ENCODE measurements at regions not wholly inside any gene's neighbourhood (a gene's known extent, or its start where the extent isn't known, plus 50 kb on each side); places are given as distances from the start of the nearest gene placed in this dataset.
"Not testable (repeated sequence)": the region's sequence is repeated elsewhere in the genome, so short reads cannot be mapped to it uniquely, and the experiment has no call there.

DNA sequence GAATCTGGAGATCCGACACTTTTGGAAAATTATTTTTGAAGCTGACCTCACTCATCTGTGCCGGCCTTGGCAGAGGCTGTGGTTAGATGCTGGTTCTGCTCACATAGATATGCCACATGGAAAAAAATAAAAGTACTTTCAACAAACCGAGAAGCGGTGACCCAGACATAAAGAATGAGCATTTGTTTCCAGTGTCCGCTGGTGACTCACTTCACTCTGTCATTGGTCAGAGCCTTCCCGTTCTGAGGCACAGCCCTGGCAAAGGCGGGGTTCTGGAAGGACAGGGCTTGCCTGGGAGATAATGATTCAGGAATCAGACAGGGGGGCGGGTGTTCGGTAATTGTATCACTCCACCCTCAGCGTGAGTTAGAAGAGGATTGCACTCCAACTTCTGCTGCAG is 172.4 kb upstream of the MXRA5 start:
- Histone ChIP-seq H3K9me3 (no peaks in the 10 kb centered on the region), H3K27ac (no peak overlapping the region), H3K4me3 (no peak overlapping the region), H3K4me1 (no peaks in the 10 kb centered on the region), H3K36me3 (ENCODE audit: insufficient read depth in 1 of 2, low read depth in 1 of 2) (no peaks in the 10 kb centered on the region), H3K27me3 (ENCODE audit: insufficient read depth in 3 of 3, low read length in 2 of 3) (no peaks in the 10 kb centered on the region)
- intact Hi-C loops (cut with DNase I) = no loop called here
- ATAC-seq = peak in 1 of 4 donors; percentile 35
- peak; percentile 53 to 57 for DNase-seq
- TF ChIP-seq, protein P1, sequence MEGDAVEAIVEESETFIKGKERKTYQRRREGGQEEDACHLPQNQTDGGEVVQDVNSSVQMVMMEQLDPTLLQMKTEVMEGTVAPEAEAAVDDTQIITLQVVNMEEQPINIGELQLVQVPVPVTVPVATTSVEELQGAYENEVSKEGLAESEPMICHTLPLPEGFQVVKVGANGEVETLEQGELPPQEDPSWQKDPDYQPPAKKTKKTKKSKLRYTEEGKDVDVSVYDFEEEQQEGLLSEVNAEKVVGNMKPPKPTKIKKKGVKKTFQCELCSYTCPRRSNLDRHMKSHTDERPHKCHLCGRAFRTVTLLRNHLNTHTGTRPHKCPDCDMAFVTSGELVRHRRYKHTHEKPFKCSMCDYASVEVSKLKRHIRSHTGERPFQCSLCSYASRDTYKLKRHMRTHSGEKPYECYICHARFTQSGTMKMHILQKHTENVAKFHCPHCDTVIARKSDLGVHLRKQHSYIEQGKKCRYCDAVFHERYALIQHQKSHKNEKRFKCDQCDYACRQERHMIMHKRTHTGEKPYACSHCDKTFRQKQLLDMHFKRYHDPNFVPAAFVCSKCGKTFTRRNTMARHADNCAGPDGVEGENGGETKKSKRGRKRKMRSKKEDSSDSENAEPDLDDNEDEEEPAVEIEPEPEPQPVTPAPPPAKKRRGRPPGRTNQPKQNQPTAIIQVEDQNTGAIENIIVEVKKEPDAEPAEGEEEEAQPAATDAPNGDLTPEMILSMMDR (IDR thresholded peaks at IDR 0.05) = no peak
- WGBS, 3 donors = 66 to 67% (median 66%) methylated on average over 10 of the region's 10 CpGs

DNA sequence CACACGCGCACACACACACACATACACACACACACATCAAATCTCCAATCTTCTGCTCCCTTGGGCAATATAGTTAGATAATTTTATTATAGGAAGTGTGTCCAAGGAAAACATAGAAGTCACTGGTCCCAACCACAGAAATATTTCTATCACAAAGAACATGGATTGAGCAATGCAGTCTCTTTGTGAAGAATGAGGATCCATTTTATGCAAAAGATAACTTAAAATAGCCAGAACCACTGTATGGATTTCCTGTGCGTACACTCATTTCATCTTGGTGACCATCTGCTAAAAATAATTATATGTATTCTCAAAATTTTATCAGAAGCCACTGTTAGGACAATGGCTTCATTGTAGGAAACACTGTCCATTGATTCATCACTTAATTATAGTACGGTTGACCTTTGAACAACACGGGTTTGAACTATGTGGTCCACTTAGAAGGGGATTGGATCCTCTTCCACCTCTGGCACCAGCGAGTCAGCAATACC is 169.6 kb upstream of the MXRA5 start:
- intact Hi-C loops (cut with DNase I) = no loop called here
- no peaks in the 10 kb centered on the region for H3K4me1 ChIP-seq
- TF ChIP-seq, protein P1 (IDR thresholded peaks at IDR 0.05) = no peak
- no peak overlapping the region for H3K4me3 ChIP-seq
- H3K36me3 ChIP-seq (ENCODE audit: insufficient read depth in 1 of 2, low read depth in 1 of 2) = no peaks in the 10 kb centered on the region
- WGBS, 3 donors = 83 to 85% (median 83%) methylated on average over 6 of the region's 6 CpGs
- no peaks in the 10 kb centered on the region for H3K27me3 ChIP-seq (ENCODE audit: insufficient read depth in 3 of 3, low read length in 2 of 3)
- DNase-seq = no peak
- no peak overlapping the region for H3K27ac ChIP-seq
- no peak for ATAC-seq
- H3K9me3 ChIP-seq = no peaks in the 10 kb centered on the region

DNA sequence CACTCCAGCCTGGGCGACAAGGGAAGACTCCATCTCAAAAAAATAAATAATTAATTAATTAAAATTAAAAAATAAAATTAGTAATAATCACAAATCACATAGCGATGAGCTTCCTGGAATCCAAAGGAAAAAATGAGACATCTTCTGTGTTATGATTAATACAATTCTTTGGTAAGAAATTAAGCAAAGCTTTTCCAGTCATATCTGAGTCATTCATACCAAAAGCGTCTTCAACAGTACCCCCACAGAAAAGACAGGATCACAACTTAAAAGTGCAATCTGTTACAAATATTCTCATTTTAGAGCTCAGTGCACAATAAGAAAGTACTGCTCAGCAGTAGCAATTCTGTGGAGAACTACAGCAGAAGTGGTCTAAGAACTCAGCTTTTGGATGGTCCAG is 168.5 kb upstream of the MXRA5 start:
- no peak overlapping the region for H3K4me3 ChIP-seq
- H3K4me1 ChIP-seq = no peaks in the 10 kb centered on the region
- TF ChIP-seq, protein P1 (IDR thresholded peaks at IDR 0.05) = no peak
- 79 to 94% (median 91%) methylated on average over 3 of the region's 3 CpGs for WGBS, 3 donors
- no peaks in the 10 kb centered on the region for H3K9me3 ChIP-seq
- H3K36me3 ChIP-seq (ENCODE audit: insufficient read depth in 1 of 2, low read depth in 1 of 2) = no peaks in the 10 kb centered on the region
- intact Hi-C loops (cut with DNase I) = no loop called here
- no peaks in the 10 kb centered on the region for H3K27me3 ChIP-seq (ENCODE audit: insufficient read depth in 3 of 3, low read length in 2 of 3)
- no peak for ATAC-seq
- H3K27ac ChIP-seq = no peak overlapping the region
- no peak for DNase-seq

DNA sequence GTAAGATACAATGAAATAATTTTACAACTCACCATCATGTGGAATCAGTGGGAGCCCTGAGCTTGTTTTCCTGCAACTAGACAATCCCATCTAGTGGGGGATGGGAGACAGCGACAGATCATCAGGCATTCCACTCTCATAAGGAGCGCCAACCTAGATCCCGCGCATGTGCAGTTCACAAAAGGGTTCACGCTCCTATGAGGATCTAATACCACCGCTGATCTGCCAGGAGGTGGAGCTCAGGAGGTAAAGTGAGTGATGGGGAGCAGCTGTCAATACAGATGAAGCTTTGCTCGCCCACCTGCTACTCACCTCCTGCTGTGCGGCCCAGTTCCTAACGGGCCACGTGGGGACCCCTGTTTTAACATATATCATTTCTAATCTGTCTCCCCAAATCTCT is 165.7 kb upstream of the MXRA5 start:
- H3K36me3 ChIP-seq (ENCODE audit: insufficient read depth in 1 of 2, low read depth in 1 of 2); H3K27ac ChIP-seq; H3K9me3 ChIP-seq; H3K4me1 ChIP-seq; ATAC-seq; H3K27me3 ChIP-seq (ENCODE audit: insufficient read depth in 3 of 3, low read length in 2 of 3); H3K4me3 ChIP-seq; DNase-seq; intact Hi-C loops (cut with DNase I): not testable (repeated sequence)
- 35 to 52% (median 48%) methylated on average over 7 to 10 of the region's 10 CpGs for WGBS, 3 donors

DNA sequence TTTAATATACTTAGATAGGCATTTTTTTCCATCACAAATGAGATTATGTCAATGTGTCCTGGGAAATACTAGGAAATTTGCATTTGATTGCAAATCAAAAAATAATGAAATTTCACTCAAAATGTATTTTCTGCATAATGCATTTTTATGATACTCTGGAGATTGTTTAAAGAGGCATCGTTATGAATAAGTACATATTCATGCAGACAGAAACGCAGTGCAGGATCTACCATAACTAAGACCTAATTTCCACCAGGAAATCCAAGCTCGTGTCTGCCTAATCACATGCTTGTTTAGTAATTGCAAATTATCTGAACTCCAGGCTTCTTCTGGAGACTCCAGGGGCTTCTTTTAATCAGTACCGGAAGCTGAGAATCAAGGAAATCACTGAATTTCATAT is 163.5 kb upstream of the MXRA5 start:
- 48 to 52% (median 52%) methylated on average over 4 of the region's 4 CpGs for WGBS, 3 donors
- no peaks in the 10 kb centered on the region for H3K36me3 ChIP-seq (ENCODE audit: insufficient read depth in 1 of 2, low read depth in 1 of 2)
- TF ChIP-seq, protein P1 (IDR thresholded peaks at IDR 0.05) = no peak
- no peak overlapping the region for H3K4me3 ChIP-seq
- ATAC-seq (no peak), DNase-seq (no peak)
- H3K27ac ChIP-seq = no peak overlapping the region
- no peaks in the 10 kb centered on the region for H3K9me3 ChIP-seq
- intact Hi-C loops (cut with DNase I) = no loop called here
- H3K27me3 ChIP-seq (ENCODE audit: insufficient read depth in 3 of 3, low read length in 2 of 3) = no peaks in the 10 kb centered on the region
- H3K4me1 ChIP-seq = no peaks in the 10 kb centered on the region
